SK-N-SH (cell line): ENCODE measurements at regions not wholly inside any gene's neighbourhood (a gene's known extent, or its start where the extent isn't known, plus 50 kb on each side); places are given as distances from the start of the nearest gene placed in this dataset.
A peak's percentile ranks its signal among the peaks of the same experiment; 100 is the strongest.

Experiments used
- CTCF ChIA-PET: fragments of 300-600, 350-600 bp; formaldehyde crosslinking; extraction: SDS; loops from one replicate; lab custom pipeline; 2021; lab: Yijun Ruan, JAX
- POLR2A ChIA-PET: fragments of 350-600 bp; sonication (Branson Sonifier 250); formaldehyde crosslinking; extraction: SDS; loops from one replicate; lab custom pipeline; 2020; ENCODE audit warnings: antibody characterized with exemption, inconsistent platforms; lab: Yijun Ruan, JAX
- DNase-seq: peaks from one replicate; pipeline ENCODE4 v3.0.0; 2012
- H2AFZ ChIP-seq: fragments of 200-600 bp; sonication (generic); 2 replicates; pipeline ENCODE4 v1.8.1; 2016; ENCODE audit warnings: antibody characterized with exemption, mild to moderate bottlenecking, low read depth
- H3F3A ChIP-seq: fragments of 200-600 bp; sonication (generic); replicated peaks from 2 replicates; pipeline ENCODE3; 2016; ENCODE audit warnings: antibody characterized with exemption, mild to moderate bottlenecking; ENCODE audit not compliant: insufficient read depth
- H3K27ac ChIP-seq, 2 experiments: fragments of 200-500 bp in 1 of 2; fragments of 200-600 bp in 1 of 2; sonication (Bioruptor generic) in 1 of 2; sonication (generic), shearing (Covaris generic) in 1 of 2; 2 replicates each; pipeline versions ENCODE4 v1.5.1 to v1.6.1; 2014 to 2016; ENCODE audit warnings: low read depth in 2 of 2, inconsistent platforms in 1 of 2, low read length in 1 of 2, mild to moderate bottlenecking in 1 of 2, mixed read lengths in 1 of 2
- H3K27me3 ChIP-seq: fragments of 200-600 bp; sonication (generic), shearing (Covaris generic); 2 replicates; pipeline ENCODE4 v1.6.1; 2016; ENCODE audit warnings: mixed run types; ENCODE audit not compliant: insufficient read depth
- H3K36me3 ChIP-seq, 2 experiments: fragments of 200-500 bp in 1 of 2; fragments of 200-600 bp in 1 of 2; sonication (Bioruptor generic) in 1 of 2; sonication (generic) in 1 of 2; replicated peaks in 1 of 2; 2 replicates each; pipeline versions ENCODE3 to v1.5.1; 2014 to 2016; ENCODE audit warnings: low read length in 1 of 2, mild to moderate bottlenecking in 1 of 2; ENCODE audit not compliant: insufficient read depth in 2 of 2, control insufficient read depth in 1 of 2
- H3K4me1 ChIP-seq, 2 experiments: fragments of 200-500 bp in 1 of 2; fragments of 200-600 bp in 1 of 2; sonication (Bioruptor generic) in 1 of 2; sonication (generic), shearing (Covaris generic) in 1 of 2; 2 replicates each; pipeline versions ENCODE4 v1.5.1 to v1.6.1; 2014 to 2016; ENCODE audit warnings: low read depth in 1 of 2, low read length in 1 of 2, mixed run types in 1 of 2; ENCODE audit not compliant: insufficient read depth in 2 of 2, control insufficient read depth in 1 of 2
- H3K4me2 ChIP-seq: fragments of 200-600 bp; sonication (generic), shearing (Covaris generic); 2 replicates; pipeline ENCODE4 v1.6.1; 2017; ENCODE audit warnings: mixed run types
- H3K4me3 ChIP-seq, 2 experiments: fragments of 200-500 bp in 1 of 2; fragments of 200-600 bp in 1 of 2; sonication (Bioruptor generic) in 1 of 2; sonication (generic), shearing (Covaris generic) in 1 of 2; 2 replicates each; pipeline versions ENCODE4 v1.5.1 to v1.8.1; 2014 to 2016; ENCODE audit warnings: low read depth in 2 of 2, inconsistent platforms in 1 of 2, low read length in 1 of 2, mild to moderate bottlenecking in 1 of 2, mixed read lengths in 1 of 2, moderate library complexity in 1 of 2
- H3K79me2 ChIP-seq: fragments of 200-600 bp; sonication (generic); 2 replicates; pipeline ENCODE4 v1.8.1; 2017; ENCODE audit warnings: mild to moderate bottlenecking; ENCODE audit not compliant: insufficient read depth
- H3K9ac ChIP-seq: fragments of 200-600 bp; sonication (generic); 2 replicates; pipeline ENCODE4 v1.6.1; 2017; ENCODE audit warnings: mixed run types
- H3K9me2 ChIP-seq: fragments of 200-600 bp; sonication (generic); 2 replicates; pipeline ENCODE4 v1.6.1; 2017; ENCODE audit warnings: mixed run types
- H3K9me3 ChIP-seq: fragments of 200-600 bp; sonication (generic); 2 replicates; pipeline ENCODE4 v1.6.1; 2017; ENCODE audit warnings: mixed run types, mild to moderate bottlenecking, moderate library complexity
- H4K20me1 ChIP-seq: fragments of 200-600 bp; sonication (generic); 2 replicates; pipeline ENCODE4 v1.6.1; 2017; ENCODE audit warnings: mild to moderate bottlenecking, mixed run types; ENCODE audit not compliant: insufficient read depth
- EP300 ChIP-seq, 2 experiments: IDR thresholded peaks; 2 replicates each; pipeline versions ENCODE4 v1.4.0 to v1.6.1; 2012; ENCODE audit warnings: borderline replicate concordance in 1 of 2, low read depth in 1 of 2, low read length in 1 of 2
- FOSL2 ChIP-seq: IDR thresholded peaks from 2 replicates; pipeline ENCODE4 v1.4.0; 2012; ENCODE audit warnings: low read depth, mild to moderate bottlenecking, moderate library complexity, borderline replicate concordance
- GATA2 ChIP-seq: sonication (generic); formaldehyde crosslinking; IDR thresholded peaks from 2 replicates; pipeline ENCODE4 v1.5.0; 2020; ENCODE audit warnings: mild to moderate bottlenecking, missing genetic modification reagents
- MAX ChIP-seq: IDR thresholded peaks from 2 replicates; pipeline ENCODE4 v1.4.0; 2012; ENCODE audit warnings: low read depth
- NFIC ChIP-seq: IDR thresholded peaks from 2 replicates; pipeline ENCODE4 v1.4.0; 2012; ENCODE audit warnings: borderline replicate concordance
- PBX3 ChIP-seq: IDR thresholded peaks from 2 replicates; pipeline ENCODE4; 2012
- REST ChIP-seq: IDR thresholded peaks from 2 replicates; pipeline ENCODE4 v1.6.1; 2012; ENCODE audit warnings: mild to moderate bottlenecking, low read depth, low read length, moderate library complexity
- RFX5 ChIP-seq: IDR thresholded peaks from 2 replicates; pipeline ENCODE4 v1.6.1; 2012; ENCODE audit warnings: mild to moderate bottlenecking, improper control_type of control experiment, low read length
- TAF1 ChIP-seq: IDR thresholded peaks from 2 replicates; pipeline ENCODE4 v1.6.1; 2012; ENCODE audit warnings: low read depth, mild to moderate bottlenecking, low read length, moderate library complexity, borderline replicate concordance
- WGBS: methylation state at CpG from one replicate; pipeline ENCODE4 v1.1.6; 2017; ENCODE audit warnings: low lambda C conversion rate; 5-methylcytosine and 5-hydroxymethylcytosine counted together
- TF ChIP-seq, protein P1 (sequence below): IDR thresholded peaks from 2 replicates; pipeline ENCODE4 v1.4.0; 2012; ENCODE audit warnings: low read depth, borderline replicate concordance

DNA sequence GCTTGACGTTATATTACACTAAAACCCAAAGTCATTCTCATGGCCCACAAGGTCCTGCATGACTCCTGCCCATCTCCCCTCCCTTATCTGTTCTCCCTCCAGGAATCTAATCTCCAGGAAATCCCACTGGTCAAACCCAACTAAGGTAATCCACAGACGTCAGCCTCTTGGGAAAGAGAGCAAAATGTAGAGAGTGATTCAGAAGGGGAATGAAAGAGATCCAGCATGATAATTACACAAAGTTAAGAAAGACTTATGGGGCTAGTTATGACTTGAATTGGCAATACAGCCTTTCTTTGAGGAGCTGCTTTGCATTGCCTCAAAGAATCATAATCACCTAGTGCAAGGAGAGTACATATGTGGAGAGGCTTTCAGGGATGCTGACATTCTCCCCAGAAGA is 137.8 kb upstream of the MYRIP start (continued):
- TF ChIP-seq REST (no peak), TAF1 (no peak), MAX (no peak), GATA2 (CRISPR knock-in tag) (no peak), RFX5 (no peak)

- H3F3A ChIP-seq: no peaks in the 10 kb centered on the region
- no peaks in the 10 kb centered on the region for H3K4me1 ChIP-seq
- H3K27ac ChIP-seq: peak overlapping the region in 1 of 2 experiments; percentile 39; a peak in 1 of 4 replicates
- no peak overlapping the region for H3K4me3 ChIP-seq
- H3K79me2 ChIP-seq: no peaks in the 10 kb centered on the region
- 16% methylated on average over 1 of the region's 1 CpG for WGBS
- H4K20me1 ChIP-seq: no peaks in the 10 kb centered on the region
- H2AFZ ChIP-seq: peak overlapping the region; percentile 48; the same call in 1 of the 2 replicates
- no peak overlapping the region for H3K9ac ChIP-seq
- H3K9me2 ChIP-seq: no peaks in the 10 kb centered on the region; the same call in 1 of the 2 replicates
- no peaks in the 10 kb centered on the region for H3K36me3 ChIP-seq
- TF ChIP-seq EP300 (IDR thresholded peaks at IDR 0.05; ENCODE audit: borderline replicate concordance in 1 of 2, low read depth in 1 of 2, low read length in 1 of 2): peak in 1 of 2 experiments; percentile 24; a peak in 1 of 4 replicates
- peak; percentile 23; the same call in 1 of the 2 replicates for TF ChIP-seq NFIC
- TF ChIP-seq RFX5: no peak
- TF ChIP-seq REST: no peak
- peak; percentile 47; the same call in 1 of the 2 replicates for TF ChIP-seq PBX3
- TF ChIP-seq, protein P1, sequence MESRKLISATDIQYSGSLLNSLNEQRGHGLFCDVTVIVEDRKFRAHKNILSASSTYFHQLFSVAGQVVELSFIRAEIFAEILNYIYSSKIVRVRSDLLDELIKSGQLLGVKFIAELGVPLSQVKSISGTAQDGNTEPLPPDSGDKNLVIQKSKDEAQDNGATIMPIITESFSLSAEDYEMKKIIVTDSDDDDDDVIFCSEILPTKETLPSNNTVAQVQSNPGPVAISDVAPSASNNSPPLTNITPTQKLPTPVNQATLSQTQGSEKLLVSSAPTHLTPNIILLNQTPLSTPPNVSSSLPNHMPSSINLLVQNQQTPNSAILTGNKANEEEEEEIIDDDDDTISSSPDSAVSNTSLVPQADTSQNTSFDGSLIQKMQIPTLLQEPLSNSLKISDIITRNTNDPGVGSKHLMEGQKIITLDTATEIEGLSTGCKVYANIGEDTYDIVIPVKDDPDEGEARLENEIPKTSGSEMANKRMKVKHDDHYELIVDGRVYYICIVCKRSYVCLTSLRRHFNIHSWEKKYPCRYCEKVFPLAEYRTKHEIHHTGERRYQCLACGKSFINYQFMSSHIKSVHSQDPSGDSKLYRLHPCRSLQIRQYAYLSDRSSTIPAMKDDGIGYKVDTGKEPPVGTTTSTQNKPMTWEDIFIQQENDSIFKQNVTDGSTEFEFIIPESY: no peak
- peak; percentile 43; the same call in 1 of the 2 replicates for TF ChIP-seq FOSL2
- H3K27me3 ChIP-seq: no peaks in the 10 kb centered on the region
- POLR2A ChIA-PET: no interaction called here
- peak overlapping the region; percentile 18; the same call in 1 of the 2 replicates for H3K4me2 ChIP-seq
- DNase-seq: no peak
- CTCF ChIA-PET: interaction anchor here (0.7 to 4.0 kb wide), 3 partner anchors 19 to 474 kb away, joined by 3 to 32 read pairs (median 3); no protein-coding TSS in a partner anchor
- H3K9me3 ChIP-seq: no peaks in the 10 kb centered on the region
Measured at GRCh38 chr3:39705351-39705900, 104.0 kb upstream of the MYRIP start.
